CD4-positive, alpha-beta T cell (primary cell): ENCODE measurements at regions not wholly inside any gene's neighbourhood (a gene's known extent, or its start where the extent isn't known, plus 50 kb on each side); places are given as distances from the start of the nearest gene placed in this dataset.

Experiments used
- ATAC-seq: fragments of 200-7000 bp; cut with Tn5 transposase; one replicate; pipeline ENCODE4 v1.10.0; 2022; ENCODE audit warnings: mild to moderate bottlenecking; ENCODE audit not compliant: poor library complexity
- CTCF ChIA-PET: fragments of 350-600 bp; sonication (Branson Sonifier 250); formaldehyde crosslinking; loops from one replicate; lab custom pipeline; 2021; ENCODE audit warnings: antibody characterized with exemption, inconsistent platforms; lab: Charles Lee
- POLR2A ChIA-PET: fragments of 350-600 bp; sonication (Branson Sonifier 250); formaldehyde crosslinking; loops from one replicate; lab custom pipeline; 2021; ENCODE audit warnings: antibody characterized with exemption, inconsistent platforms; lab: Charles Lee
- DNase-seq, 14 experiments: peaks; one replicate each; pipeline ENCODE4 v3.0.0-alpha.2; 2013 to 2020; ENCODE audit warnings: mixed read lengths in 2 of 14
- H3K27ac ChIP-seq, 2 donors: one replicate each; pipeline versions ENCODE4 v1.5.1 to v1.7.0; 2013; ENCODE audit warnings: low read length in 2 of 2, low read depth in 1 of 2, mild to moderate bottlenecking in 1 of 2
- H3K27me3 ChIP-seq, 2 experiments: 1 replicate in 1 of 2; 2 replicates in 1 of 2; pipeline versions ENCODE4 v1.6.1 to v1.7.0; 2013; ENCODE audit warnings: low read length in 2 of 2, control low read depth in 1 of 2, mild to moderate bottlenecking in 1 of 2, moderate library complexity in 1 of 2; ENCODE audit not compliant: insufficient read depth in 2 of 2, control insufficient read depth in 1 of 2
- H3K36me3 ChIP-seq: one replicate; pipeline ENCODE4 v1.6.1; 2013; ENCODE audit warnings: low read length, control low read depth; ENCODE audit not compliant: insufficient read depth
- H3K4me1 ChIP-seq: one replicate; pipeline ENCODE4 v1.6.1; 2013; ENCODE audit warnings: low read length, control low read depth; ENCODE audit not compliant: insufficient read depth
- H3K4me3 ChIP-seq: one replicate; pipeline ENCODE4 v1.5.1; 2013; ENCODE audit warnings: mild to moderate bottlenecking, low read length, moderate library complexity
- H3K9me3 ChIP-seq, 2 experiments: 1 replicate in 1 of 2; 2 replicates in 1 of 2; pipeline versions ENCODE4 v1.6.1 to v1.7.0; 2013; ENCODE audit warnings: low read length in 2 of 2, mild to moderate bottlenecking in 2 of 2, control low read depth in 1 of 2, moderate library complexity in 1 of 2; ENCODE audit not compliant: control insufficient read depth in 1 of 2, insufficient read depth in 1 of 2
- H3K27ac Mint-ChIP-seq: one replicate; pipeline ENCODE4 v1.8.0; 2020; ENCODE audit warnings: mixed read lengths
- H3K27me3 Mint-ChIP-seq: one replicate; pipeline ENCODE4 v1.8.0; 2021; ENCODE audit warnings: mixed read lengths
- H3K36me3 Mint-ChIP-seq: one replicate; pipeline ENCODE4 v1.8.0; 2021; ENCODE audit warnings: low read depth, mixed read lengths
- H3K4me1 Mint-ChIP-seq: one replicate; pipeline ENCODE4 v1.8.0; 2021; ENCODE audit warnings: low read depth, mixed read lengths
- H3K4me3 Mint-ChIP-seq: one replicate; pipeline ENCODE4 v1.8.0; 2020; ENCODE audit warnings: mild to moderate bottlenecking, mixed read lengths
- H3K9me3 Mint-ChIP-seq: one replicate; pipeline ENCODE4 v1.8.0; 2020; ENCODE audit warnings: mixed read lengths
- CTCF ChIP-seq: fragments of 200-600 bp; IDR thresholded peaks from one replicate; pipeline ENCODE4 v1.8.0; 2022; ENCODE audit warnings: antibody characterized with exemption, mild to moderate bottlenecking
- intact Hi-C, 2 experiments: fragments of 100-400 bp; cut with DNase I in 1 of 2; cut with micrococcal nuclease in 1 of 2; formaldehyde crosslinking; loops; one replicate each; pipeline versions ENCODE4 v1.15.1 to v1.9.0; 2023 to 2025; cut with DNase I, micrococcal nuclease

- H3K9me3 Mint-ChIP-seq: peaks cover 13% of the 10 kb centered on the region
- H3K27me3 Mint-ChIP-seq: no peaks in the 10 kb centered on the region
- H3K36me3 Mint-ChIP-seq: no peaks in the 10 kb centered on the region
- H3K27ac Mint-ChIP-seq: no peak overlapping the region
- no peak for DNase-seq
- H3K4me1 Mint-ChIP-seq: no peaks in the 10 kb centered on the region
- intact Hi-C loops: no loop called here
- Histone ChIP-seq H3K27me3 (no peaks in the 10 kb centered on the region), H3K36me3 (no peaks in the 10 kb centered on the region), H3K4me3 (no peak overlapping the region), H3K9me3 (peaks cover 0 to 31% of the 10 kb centered on the region in 2 experiments), H3K4me1 (no peaks in the 10 kb centered on the region), H3K27ac (no peak overlapping the region)
- no peak for ATAC-seq
- no peak overlapping the region for H3K4me3 Mint-ChIP-seq
- ChIA-PET CTCF (no interaction called here), POLR2A (no interaction called here)
- no peak for TF ChIP-seq CTCF
These were observed 426.3 kb downstream of the AACS start for GRCh38 chr12:125491553-125491952.

DNA sequence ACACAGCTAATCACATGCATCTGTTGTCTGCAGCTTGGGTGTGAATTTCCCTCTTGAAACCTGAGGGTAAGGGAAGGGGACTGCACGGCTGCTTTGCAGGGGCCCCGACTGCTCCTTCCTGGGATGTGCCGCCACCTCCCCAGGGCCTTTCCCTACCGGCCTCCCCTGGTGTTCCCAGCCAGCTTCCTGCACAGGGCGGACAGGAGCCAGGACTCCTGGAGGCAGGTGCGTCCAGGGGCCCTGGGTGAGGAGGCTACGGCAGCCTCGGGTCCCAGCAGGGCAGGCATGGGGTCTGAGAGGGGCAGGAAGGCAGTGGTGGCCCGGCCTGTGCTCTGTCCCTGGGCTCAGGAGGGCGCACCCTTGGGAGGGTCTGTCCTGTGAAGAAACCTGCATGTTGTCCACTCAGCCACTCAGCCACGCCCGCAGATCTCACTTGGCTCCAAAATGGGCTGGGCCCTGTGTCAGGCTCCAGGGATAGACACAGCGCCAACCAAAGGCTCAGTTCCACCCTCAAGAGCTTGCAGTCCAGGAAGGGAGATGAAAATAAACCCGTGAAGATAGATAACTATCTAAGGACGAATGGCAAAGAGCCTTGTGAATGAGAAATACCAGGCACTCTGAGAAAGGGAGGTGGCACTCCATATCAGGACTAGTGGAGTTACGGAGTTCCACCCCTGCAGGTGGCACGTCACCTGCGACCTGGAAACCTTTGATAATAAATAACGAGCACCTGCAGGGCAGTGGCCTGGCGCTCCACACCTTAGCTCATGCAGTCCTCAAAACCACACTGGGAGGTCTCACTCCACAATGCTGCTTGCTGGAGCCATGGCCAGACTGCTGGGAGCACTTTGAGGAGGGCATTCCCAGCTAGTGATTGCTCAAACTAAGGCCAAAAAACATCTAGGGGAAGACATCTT is 427.4 kb downstream of the AACS start:
- Histone ChIP-seq H3K36me3 (no peaks in the 10 kb centered on the region), H3K4me3 (no peak overlapping the region), H3K4me1 (no peaks in the 10 kb centered on the region), H3K27me3 (no peaks in the 10 kb centered on the region), H3K27ac (no peak overlapping the region), H3K9me3 (peaks cover 0 to 31% of the 10 kb centered on the region in 2 experiments)
- ChIA-PET POLR2A (no interaction called here), CTCF (no interaction called here)
- no peaks in the 10 kb centered on the region for H3K36me3 Mint-ChIP-seq
- H3K27ac Mint-ChIP-seq: no peak overlapping the region
- ATAC-seq: no peak
- peaks cover 6% of the 10 kb centered on the region for H3K9me3 Mint-ChIP-seq
- intact Hi-C loops: no loop called here
- DNase-seq: no peak
- TF ChIP-seq CTCF: no peak
- no peak overlapping the region for H3K4me3 Mint-ChIP-seq
- no peaks in the 10 kb centered on the region for H3K4me1 Mint-ChIP-seq
- H3K27me3 Mint-ChIP-seq: no peaks in the 10 kb centered on the region

DNA sequence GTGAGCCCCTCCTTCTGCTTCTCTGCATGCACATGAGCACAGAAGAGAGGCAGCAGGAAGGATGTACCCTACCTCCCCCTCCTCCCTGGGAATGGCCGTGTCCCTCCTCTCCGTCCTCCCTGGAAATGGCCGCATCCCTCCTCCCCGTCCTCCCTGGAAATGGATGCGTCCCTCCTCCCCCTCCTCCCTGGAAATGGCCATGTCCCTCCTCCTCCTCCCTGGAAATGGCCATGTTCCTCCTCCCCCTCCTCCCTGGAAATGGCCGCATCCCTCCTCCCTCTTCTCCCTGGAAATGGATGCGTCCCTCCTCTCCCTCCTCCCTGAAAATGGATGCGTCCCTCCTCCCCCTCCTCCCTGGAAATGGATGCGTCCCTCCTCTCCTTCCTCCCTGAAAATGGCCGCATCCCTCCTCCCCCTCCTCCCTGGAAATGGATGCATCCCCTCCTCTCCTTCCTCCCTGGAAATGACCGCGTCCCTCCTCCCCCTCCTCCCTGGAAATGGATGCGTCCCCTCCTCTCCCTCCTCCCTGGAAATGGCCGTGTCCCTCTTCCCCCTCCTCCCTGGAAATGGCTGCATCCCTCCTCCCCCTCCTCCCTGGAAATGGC is 428.6 kb downstream of the AACS start:
- no peak for TF ChIP-seq CTCF
- DNase-seq (no peak), ATAC-seq (no peak)
- ChIA-PET POLR2A (no interaction called here), CTCF (no interaction called here)
- intact Hi-C loops: no loop called here
- Histone ChIP-seq H3K27ac (no peak overlapping the region), H3K4me1 (no peaks in the 10 kb centered on the region), H3K27me3 (no peaks in the 10 kb centered on the region), H3K9me3 (peaks cover 0 to 31% of the 10 kb centered on the region in 2 experiments), H3K36me3 (no peaks in the 10 kb centered on the region), H3K4me3 (no peak overlapping the region)
- H3K9me3 Mint-ChIP-seq: peaks cover 3% of the 10 kb centered on the region
- H3K4me1 Mint-ChIP-seq: no peaks in the 10 kb centered on the region
- no peaks in the 10 kb centered on the region for H3K27me3 Mint-ChIP-seq
- H3K27ac Mint-ChIP-seq: no peak overlapping the region
- H3K4me3 Mint-ChIP-seq: no peak overlapping the region
- no peaks in the 10 kb centered on the region for H3K36me3 Mint-ChIP-seq
